Stomach (tissue), 4 donors: ENCODE measurements at regions not wholly inside any gene's neighbourhood (a gene's known extent, or its start where the extent isn't known, plus 50 kb on each side); places are given as distances from the start of the nearest gene placed in this dataset.

Experiments used
- CTCF ChIP-seq, 7 experiments: fragments of 450-650 bp in 4 of 7; fragments of 200-600 bp in 3 of 7; sonication (generic) in 3 of 7; IDR thresholded peaks; one replicate each; pipeline ENCODE4 v1.5.1; 2016 to 2019; ENCODE audit warnings: antibody characterized with exemption in 7 of 7, control low read depth in 2 of 7, mild to moderate bottlenecking in 1 of 7
- POLR2A ChIP-seq, 4 donors: fragments of 450-650 bp; IDR thresholded peaks; one replicate each; pipeline ENCODE4 v1.6.1; 2016; ENCODE audit warnings: antibody characterized with exemption in 4 of 4, control low read depth in 2 of 4, mild to moderate bottlenecking in 1 of 4, moderate library complexity in 1 of 4

- TF ChIP-seq CTCF (IDR thresholded peaks at IDR 0.05) = no peak
- TF ChIP-seq POLR2A (IDR thresholded peaks at IDR 0.05) = no peak
Observed at GRCh38 chr21:25424634-25425033, 182.6 kb downstream of the MRPL39 start.
